BJ (cell line): ENCODE measurements at regions not wholly inside any gene's neighbourhood (a gene's known extent, or its start where the extent isn't known, plus 50 kb on each side); places are given as distances from the start of the nearest gene placed in this dataset.

Source experiments
- CTCF ChIA-PET: fragments of 350-600 bp; formaldehyde crosslinking; extraction: SDS; loops from one replicate; lab custom pipeline; 2021; ENCODE audit warnings: antibody characterized with exemption, inconsistent platforms; lab: Yijun Ruan, JAX
- POLR2A ChIA-PET: fragments of 300-600 bp; sonication (Branson Sonifier 250); formaldehyde crosslinking; extraction: SDS; loops from one replicate; lab custom pipeline; 2021; ENCODE audit warnings: antibody characterized with exemption; lab: Charles Lee
- DNase-seq: peaks from one replicate; pipeline ENCODE4 v3.0.0-alpha.2; 2011; ENCODE audit warnings: low read depth
- H3K27me3 ChIP-seq: 2 replicates; pipeline ENCODE4 v1.6.0; 2011; ENCODE audit warnings: low read length; ENCODE audit not compliant: control insufficient read depth, insufficient read depth
- H3K36me3 ChIP-seq: 2 replicates; pipeline ENCODE4 v1.5.1; 2011; ENCODE audit warnings: low read length; ENCODE audit not compliant: control insufficient read depth, insufficient read depth
- H3K4me3 ChIP-seq: 2 replicates; pipeline ENCODE4 v1.5.1; 2011; ENCODE audit warnings: low read depth, mild to moderate bottlenecking, control low read depth, low read length
- TF ChIP-seq, protein P1 (sequence below): IDR thresholded peaks from 2 replicates; pipeline ENCODE4 v1.5.1; 2011; ENCODE audit warnings: low read depth, mild to moderate bottlenecking, control low read depth, inconsistent platforms, low read length, moderate library complexity; ENCODE audit not compliant: insufficient read depth

- CTCF ChIA-PET, result no interaction called here
- POLR2A ChIA-PET, result no interaction called here
- DNase-seq, result no peak
- Histone ChIP-seq H3K27me3 (no peaks in the 10 kb centered on the region), H3K4me3 (no peak overlapping the region), H3K36me3 (no peaks in the 10 kb centered on the region)
- TF ChIP-seq, protein P1, sequence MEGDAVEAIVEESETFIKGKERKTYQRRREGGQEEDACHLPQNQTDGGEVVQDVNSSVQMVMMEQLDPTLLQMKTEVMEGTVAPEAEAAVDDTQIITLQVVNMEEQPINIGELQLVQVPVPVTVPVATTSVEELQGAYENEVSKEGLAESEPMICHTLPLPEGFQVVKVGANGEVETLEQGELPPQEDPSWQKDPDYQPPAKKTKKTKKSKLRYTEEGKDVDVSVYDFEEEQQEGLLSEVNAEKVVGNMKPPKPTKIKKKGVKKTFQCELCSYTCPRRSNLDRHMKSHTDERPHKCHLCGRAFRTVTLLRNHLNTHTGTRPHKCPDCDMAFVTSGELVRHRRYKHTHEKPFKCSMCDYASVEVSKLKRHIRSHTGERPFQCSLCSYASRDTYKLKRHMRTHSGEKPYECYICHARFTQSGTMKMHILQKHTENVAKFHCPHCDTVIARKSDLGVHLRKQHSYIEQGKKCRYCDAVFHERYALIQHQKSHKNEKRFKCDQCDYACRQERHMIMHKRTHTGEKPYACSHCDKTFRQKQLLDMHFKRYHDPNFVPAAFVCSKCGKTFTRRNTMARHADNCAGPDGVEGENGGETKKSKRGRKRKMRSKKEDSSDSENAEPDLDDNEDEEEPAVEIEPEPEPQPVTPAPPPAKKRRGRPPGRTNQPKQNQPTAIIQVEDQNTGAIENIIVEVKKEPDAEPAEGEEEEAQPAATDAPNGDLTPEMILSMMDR, result no peak
These were observed 162.7 kb upstream of the HDAC4 start for GRCh38 chr2:239563561-239563960.

- POLR2A ChIA-PET, result no interaction called here
- CTCF ChIA-PET, result interaction anchor here (1.5 kb wide), 1 partner anchor 9 kb away, joined by 3 read pairs; no protein-coding TSS in a partner anchor
- H3K4me3 ChIP-seq, result no peak overlapping the region
- TF ChIP-seq, protein P1, result no peak
- DNase-seq, result peak; percentile 41
- H3K36me3 ChIP-seq, result no peaks in the 10 kb centered on the region
- no peaks in the 10 kb centered on the region for H3K27me3 ChIP-seq
These were observed 160.7 kb upstream of the HDAC4 start for GRCh38 chr2:239561446-239562001.

GRCh38 chr2:239559417-239560261 is 158.8 kb upstream of the HDAC4 start:
- CTCF ChIA-PET, result no interaction called here
- TF ChIP-seq, protein P1, result no peak
- Histone ChIP-seq H3K27me3 (no peaks in the 10 kb centered on the region), H3K36me3 (no peaks in the 10 kb centered on the region), H3K4me3 (no peak overlapping the region)
- DNase-seq, result no peak
- POLR2A ChIA-PET, result no interaction called here

- ChIA-PET CTCF (no interaction called here), POLR2A (no interaction called here)
- TF ChIP-seq, protein P1, result no peak
- DNase-seq, result no peak
- no peaks in the 10 kb centered on the region for H3K36me3 ChIP-seq
- H3K4me3 ChIP-seq, result no peak overlapping the region
- H3K27me3 ChIP-seq, result no peaks in the 10 kb centered on the region
These were observed 157.8 kb upstream of the HDAC4 start for GRCh38 chr2:239558661-239559060.

GRCh38 chr2:239557516-239557915 is 156.7 kb upstream of the HDAC4 start:
- Histone ChIP-seq H3K4me3 (no peak overlapping the region), H3K27me3 (no peaks in the 10 kb centered on the region), H3K36me3 (no peaks in the 10 kb centered on the region)
- CTCF ChIA-PET, result no interaction called here
- TF ChIP-seq, protein P1, result no peak
- POLR2A ChIA-PET, result no interaction called here
- DNase-seq, result no peak
